Neuronal stem cell (in vitro differentiated cells): ENCODE measurements at regions not wholly inside any gene's neighbourhood (a gene's known extent, or its start where the extent isn't known, plus 50 kb on each side); places are given as distances from the start of the nearest gene placed in this dataset.

Source experiments
- DNase-seq: peaks from one replicate; pipeline ENCODE4 v3.0.0-alpha.2; 2013; ENCODE audit warnings: low spot score
- H2AFZ ChIP-seq: one replicate; pipeline ENCODE4 v1.6.1; 2013; ENCODE audit warnings: mild to moderate bottlenecking, low read length, inconsistent platforms
- H2AK5ac ChIP-seq: 2 replicates; pipeline ENCODE4 v1.6.1; 2013; ENCODE audit warnings: low read depth, mild to moderate bottlenecking, inconsistent platforms, low read length, moderate library complexity, mixed read lengths
- H2BK120ac ChIP-seq: 2 replicates; pipeline ENCODE4 v1.6.1; 2013; ENCODE audit warnings: low read depth, mild to moderate bottlenecking, inconsistent platforms, low read length, moderate library complexity, mixed read lengths
- H2BK12ac ChIP-seq: one replicate; pipeline ENCODE4 v1.6.1; 2013; ENCODE audit warnings: low read length, inconsistent platforms
- H2BK15ac ChIP-seq: 2 replicates; pipeline ENCODE4 v1.6.1; 2013; ENCODE audit warnings: mild to moderate bottlenecking, low read length, inconsistent platforms, mixed read lengths
- H2BK5ac ChIP-seq: one replicate; pipeline ENCODE4 v1.6.1; 2013; ENCODE audit warnings: inconsistent platforms, mild to moderate bottlenecking, low read length, moderate library complexity
- H3K14ac ChIP-seq: one replicate; pipeline ENCODE4 v1.6.1; 2013; ENCODE audit warnings: low read length, inconsistent platforms
- H3K18ac ChIP-seq: 2 replicates; pipeline ENCODE4 v1.6.1; 2013; ENCODE audit warnings: low read length, inconsistent platforms
- H3K23ac ChIP-seq: 2 replicates; pipeline ENCODE4 v1.6.1; 2013; ENCODE audit warnings: low read depth, mild to moderate bottlenecking, mixed read lengths, low read length, inconsistent platforms; ENCODE audit not compliant: poor library complexity
- H3K27ac ChIP-seq: replicated peaks from 3 replicates; pipeline ENCODE4 v1.5.1; 2013; ENCODE audit warnings: low read length, inconsistent platforms
- H3K27me3 ChIP-seq, 3 experiments: 2 replicates each; pipeline ENCODE4 v1.6.1; 2013; ENCODE audit warnings: low read length in 3 of 3, mild to moderate bottlenecking in 2 of 3, inconsistent platforms in 1 of 3, low read depth in 1 of 3, mixed read lengths in 1 of 3, moderate library complexity in 1 of 3; ENCODE audit not compliant: control insufficient read depth in 3 of 3, insufficient read depth in 3 of 3
- H3K36me3 ChIP-seq, 2 donors: replicated peaks in 1 of 2; 2 replicates each; pipeline ENCODE4 v1.6.1; 2013; ENCODE audit warnings: low read length in 2 of 2; ENCODE audit not compliant: control insufficient read depth in 2 of 2, insufficient read depth in 2 of 2
- H3K4ac ChIP-seq: 2 replicates; pipeline ENCODE4 v1.6.1; 2013; ENCODE audit warnings: inconsistent platforms, mild to moderate bottlenecking, low read length, moderate library complexity
- H3K4me1 ChIP-seq, 2 donors: 1 replicate in 1 of 2; 2 replicates in 1 of 2; pipeline ENCODE4 v1.6.1; 2013; ENCODE audit warnings: low read length in 2 of 2, low read depth in 1 of 2; ENCODE audit not compliant: control insufficient read depth in 2 of 2, insufficient read depth in 1 of 2
- H3K4me2 ChIP-seq: one replicate; pipeline ENCODE4 v1.6.1; 2013; ENCODE audit warnings: mild to moderate bottlenecking, low read length, inconsistent platforms; ENCODE audit not compliant: insufficient read depth, poor library complexity, severe bottlenecking
- H3K4me3 ChIP-seq, 2 donors: 2 replicates each; pipeline ENCODE4 v1.5.1; 2013; ENCODE audit warnings: low read length in 2 of 2, mild to moderate bottlenecking in 2 of 2, inconsistent platforms in 1 of 2, moderate library complexity in 1 of 2
- H3K79me1 ChIP-seq: one replicate; pipeline ENCODE4 v1.6.1; 2013; ENCODE audit warnings: low read depth, mild to moderate bottlenecking, inconsistent platforms, low read length, moderate library complexity
- H3K9ac ChIP-seq: one replicate; pipeline ENCODE4 v1.6.1; 2013; ENCODE audit warnings: mild to moderate bottlenecking, low read depth, low read length, inconsistent platforms; ENCODE audit not compliant: poor library complexity
- H3K9me3 ChIP-seq, 2 donors: replicated peaks in 1 of 2; 2 replicates each; pipeline versions ENCODE3 to v1.6.1; 2013; ENCODE audit warnings: low read length in 2 of 2, mild to moderate bottlenecking in 2 of 2, inconsistent platforms in 1 of 2, low read depth in 1 of 2, mixed read lengths in 1 of 2, moderate library complexity in 1 of 2; ENCODE audit not compliant: control insufficient read depth in 2 of 2, insufficient read depth in 1 of 2
- H4K8ac ChIP-seq: one replicate; pipeline ENCODE4 v1.6.1; 2013; ENCODE audit warnings: low read depth, mild to moderate bottlenecking, inconsistent platforms, low read length, moderate library complexity
- H4K91ac ChIP-seq: one replicate; pipeline ENCODE4 v1.6.1; 2013; ENCODE audit warnings: low read length, low read depth, mild to moderate bottlenecking, inconsistent platforms; ENCODE audit not compliant: poor library complexity
- WGBS, 2 donors: extraction: QIAGEN DNeasy Blood & Tissue Kit; methylation state at CpG; one replicate each; pipeline ENCODE4 v1.1.7; 2013; ENCODE audit warnings: missing lambda C conversion rate in 2 of 2, mixed read lengths in 1 of 2; ENCODE audit not compliant: insufficient read length in 2 of 2, insufficient replicate concordance in 1 of 2; ENCODE audit errors: extremely low coverage in 2 of 2; 5-methylcytosine and 5-hydroxymethylcytosine counted together

DNA sequence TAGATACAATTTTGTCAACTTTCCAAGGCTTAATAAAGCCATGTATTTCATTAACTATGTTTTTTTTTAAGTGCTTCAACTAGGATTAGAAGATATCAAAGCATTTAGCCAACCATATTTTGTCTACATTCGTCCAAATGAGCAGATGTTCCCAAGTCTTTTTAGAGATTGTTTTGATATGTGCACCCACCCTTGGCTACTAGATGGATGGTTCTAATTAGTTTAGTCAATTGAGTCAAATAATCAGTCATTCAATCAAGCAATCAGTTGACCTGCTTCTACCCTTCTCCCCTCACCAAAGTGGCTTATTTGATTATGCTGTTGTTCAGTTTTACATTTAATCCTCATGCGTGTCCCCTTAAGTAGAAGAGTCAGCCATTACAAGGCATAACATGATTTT is 319.5 kb upstream of the TNC start:
- H3K27ac ChIP-seq, result no peak overlapping the region
- no peak overlapping the region for H3K23ac ChIP-seq
- no peak overlapping the region for H2AK5ac ChIP-seq
- H2BK12ac ChIP-seq, result no peak overlapping the region
- H3K18ac ChIP-seq, result no peak overlapping the region
- H3K9ac ChIP-seq, result no peak overlapping the region
- H3K4ac ChIP-seq, result no peak overlapping the region
- no peak for DNase-seq
- H4K8ac ChIP-seq, result no peak overlapping the region
- H2BK120ac ChIP-seq, result no peak overlapping the region
- no peaks in the 10 kb centered on the region for H3K9me3 ChIP-seq
- H2BK5ac ChIP-seq, result no peak overlapping the region
- no peaks in the 10 kb centered on the region for H3K4me1 ChIP-seq
- no peak overlapping the region for H3K4me2 ChIP-seq
- no peak overlapping the region for H3K14ac ChIP-seq
- H3K79me1 ChIP-seq, result no peaks in the 10 kb centered on the region
- no peak overlapping the region for H2BK15ac ChIP-seq
- no peaks in the 10 kb centered on the region for H3K36me3 ChIP-seq
- no CpG with 5 or more reads among the region's 2 CpGs for WGBS, 2 donors
- no peaks in the 10 kb centered on the region for H3K27me3 ChIP-seq
- no peak overlapping the region for H3K4me3 ChIP-seq
- H4K91ac ChIP-seq, result no peak overlapping the region
- no peak overlapping the region for H2AFZ ChIP-seq

DNA sequence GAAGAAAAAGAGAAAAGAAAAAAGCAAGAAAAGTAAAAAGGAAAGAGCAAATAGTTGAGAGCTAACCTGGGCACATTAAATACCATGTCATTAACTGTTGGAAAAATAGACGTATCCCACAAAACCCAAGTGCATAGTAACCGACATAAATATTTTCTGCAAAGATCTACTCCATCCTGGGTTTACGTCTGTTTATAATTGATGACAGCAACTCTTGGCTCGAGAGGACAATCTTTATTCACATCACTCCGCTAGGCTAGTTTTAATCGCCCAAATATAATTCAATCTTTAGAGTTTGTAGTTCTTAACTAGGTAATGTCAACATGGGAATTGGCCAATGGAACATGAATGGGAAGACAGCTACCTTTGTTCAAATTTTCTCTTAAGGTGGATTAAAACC is 321.7 kb upstream of the TNC start:
- Histone ChIP-seq H3K27me3 (no peaks in the 10 kb centered on the region), H2AFZ (no peak overlapping the region), H3K9me3 (no peaks in the 10 kb centered on the region), H3K9ac (no peak overlapping the region), H3K36me3 (no peaks in the 10 kb centered on the region), H3K27ac (no peak overlapping the region), H3K4me1 (no peaks in the 10 kb centered on the region), H4K8ac (no peak overlapping the region), H2BK5ac (no peak overlapping the region), H2BK120ac (no peak overlapping the region), H2BK12ac (no peak overlapping the region), H3K23ac (no peak overlapping the region), H3K79me1 (no peaks in the 10 kb centered on the region), H4K91ac (no peak overlapping the region), H3K4ac (no peak overlapping the region), H2BK15ac (no peak overlapping the region), H2AK5ac (no peak overlapping the region), H3K4me2 (no peak overlapping the region), H3K4me3 (no peak overlapping the region), H3K14ac (no peak overlapping the region), H3K18ac (no peak overlapping the region)
- no CpG with 5 or more reads among the region's 6 CpGs for WGBS, 2 donors
- DNase-seq, result no peak

DNA sequence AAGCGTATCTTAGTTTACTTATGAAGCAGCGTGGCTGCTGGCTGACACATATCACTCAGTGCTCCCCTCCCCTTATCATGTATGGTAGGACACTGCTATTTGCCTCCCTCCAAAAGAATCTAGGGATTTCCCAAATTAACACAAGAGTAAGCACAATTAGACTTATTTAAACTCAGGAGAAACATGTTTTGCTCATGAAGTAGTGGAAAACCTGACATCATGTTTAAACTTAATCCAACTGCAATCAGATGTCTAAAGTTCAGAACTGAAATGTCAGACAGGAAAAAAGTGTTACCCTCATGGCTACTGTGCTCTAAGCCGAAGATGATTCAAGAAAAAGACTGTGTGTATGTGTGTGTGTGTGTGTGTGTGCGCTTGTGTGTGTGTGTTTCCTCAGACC is 324.1 kb upstream of the TNC start:
- no peak overlapping the region for H3K4ac ChIP-seq
- H3K27ac ChIP-seq, result no peak overlapping the region
- H2AK5ac ChIP-seq, result no peak overlapping the region
- no peak overlapping the region for H3K23ac ChIP-seq
- no peaks in the 10 kb centered on the region for H3K79me1 ChIP-seq
- H3K9ac ChIP-seq, result no peak overlapping the region
- H3K27me3 ChIP-seq, result no peaks in the 10 kb centered on the region
- H3K4me1 ChIP-seq, result no peaks in the 10 kb centered on the region
- H2BK12ac ChIP-seq, result no peak overlapping the region
- no peak overlapping the region for H3K18ac ChIP-seq
- H4K91ac ChIP-seq, result no peak overlapping the region
- no peak overlapping the region for H3K4me3 ChIP-seq
- H3K4me2 ChIP-seq, result no peak overlapping the region
- no peak overlapping the region for H2BK120ac ChIP-seq
- WGBS, 2 donors, result no CpG with 5 or more reads among the region's 4 CpGs
- H2AFZ ChIP-seq, result no peak overlapping the region
- no peaks in the 10 kb centered on the region for H3K9me3 ChIP-seq
- H3K36me3 ChIP-seq, result no peaks in the 10 kb centered on the region
- no peak overlapping the region for H2BK15ac ChIP-seq
- no peak for DNase-seq
- H2BK5ac ChIP-seq, result no peak overlapping the region
- no peak overlapping the region for H4K8ac ChIP-seq
- H3K14ac ChIP-seq, result no peak overlapping the region

DNA sequence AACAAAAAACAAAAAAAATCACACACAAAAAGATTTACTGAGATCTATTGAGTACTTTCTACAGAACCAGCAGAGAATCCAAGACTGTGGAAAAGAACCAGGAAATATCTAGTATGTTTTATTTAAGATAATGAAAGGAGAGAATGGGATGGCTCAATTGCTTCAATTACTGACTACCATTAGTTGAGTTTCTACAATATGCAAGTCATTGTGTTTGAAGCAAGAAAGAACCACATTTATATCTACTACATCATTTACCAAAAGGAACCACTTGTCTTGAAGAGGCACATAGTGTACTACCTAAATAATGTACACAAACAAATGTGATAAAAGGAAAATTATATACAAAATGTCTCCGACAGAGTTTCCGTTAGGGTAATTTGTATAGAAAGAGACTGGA is 325.9 kb upstream of the TNC start:
- no peak overlapping the region for H4K91ac ChIP-seq
- no peaks in the 10 kb centered on the region for H3K79me1 ChIP-seq
- no peak overlapping the region for H2AK5ac ChIP-seq
- no peak overlapping the region for H2AFZ ChIP-seq
- no peak overlapping the region for H2BK5ac ChIP-seq
- no peak overlapping the region for H3K4me3 ChIP-seq
- H2BK120ac ChIP-seq, result no peak overlapping the region
- H3K14ac ChIP-seq, result no peak overlapping the region
- no peak overlapping the region for H2BK12ac ChIP-seq
- DNase-seq, result no peak
- no peak overlapping the region for H3K4ac ChIP-seq
- no peak overlapping the region for H3K27ac ChIP-seq
- no peak overlapping the region for H4K8ac ChIP-seq
- H3K27me3 ChIP-seq, result no peaks in the 10 kb centered on the region
- no peaks in the 10 kb centered on the region for H3K4me1 ChIP-seq
- no peak overlapping the region for H3K4me2 ChIP-seq
- no CpG with 5 or more reads among the region's 2 CpGs for WGBS, 2 donors
- H2BK15ac ChIP-seq, result no peak overlapping the region
- H3K9ac ChIP-seq, result no peak overlapping the region
- H3K23ac ChIP-seq, result no peak overlapping the region
- H3K18ac ChIP-seq, result no peak overlapping the region
- H3K36me3 ChIP-seq, result no peaks in the 10 kb centered on the region
- H3K9me3 ChIP-seq, result no peaks in the 10 kb centered on the region
